IMR-90 (cell line): ENCODE measurements at regions not wholly inside any gene's neighbourhood (a gene's known extent, or its start where the extent isn't known, plus 50 kb on each side); places are given as distances from the start of the nearest gene placed in this dataset.

Experiments
- ATAC-seq: fragments of 200-7000 bp; cut with Tn5 transposase; 2 replicates; pipeline ENCODE4 v1.9.1; 2020; ENCODE audit warnings: low read depth, mild to moderate bottlenecking, moderate library complexity
- BruUV-seq: library from RNA; stranded (reverse); fragments of 400-500 nt; replicated peaks from 2 replicates; lab custom pipeline; 2021; lab: Mats Ljungman, UMichigan
- CTCF ChIA-PET: fragments of 300-600 bp; formaldehyde crosslinking; extraction: SDS; loops from one replicate; lab custom pipeline; 2021; ENCODE audit warnings: antibody characterized with exemption; lab: Yijun Ruan, JAX
- POLR2A ChIA-PET: fragments of 300-600 bp; sonication (Branson Sonifier 250); formaldehyde crosslinking; loops from one replicate; lab custom pipeline; 2022; ENCODE audit warnings: antibody characterized with exemption; ENCODE audit not compliant: unreplicated experiment; lab: Charles Lee
- DNase-seq: peaks from one replicate; pipeline ENCODE4 v3.0.0; 2013
- H2AFZ ChIP-seq: replicated peaks from 2 replicates; pipeline ENCODE3; 2013; ENCODE audit warnings: low read length, mild to moderate bottlenecking; ENCODE audit not compliant: poor library complexity
- H2AK5ac ChIP-seq: 2 replicates; pipeline ENCODE4 v1.6.1; 2013; ENCODE audit warnings: low read depth, low read length, inconsistent platforms
- H2AK9ac ChIP-seq: replicated peaks from 2 replicates; pipeline ENCODE3; 2013; ENCODE audit warnings: mild to moderate bottlenecking, low read depth, low read length, moderate library complexity; ENCODE audit not compliant: poor library complexity
- H2BK120ac ChIP-seq: 2 replicates; pipeline ENCODE4 v1.6.1; 2013; ENCODE audit warnings: low read depth, low read length, inconsistent platforms
- H2BK15ac ChIP-seq: 3 replicates; pipeline ENCODE4 v1.6.1; 2013; ENCODE audit warnings: low read depth, low read length, inconsistent platforms
- H2BK20ac ChIP-seq: 2 replicates; pipeline ENCODE4 v1.6.1; 2013; ENCODE audit warnings: low read depth, mild to moderate bottlenecking, inconsistent platforms, low read length, moderate library complexity
- H2BK5ac ChIP-seq: 2 replicates; pipeline ENCODE4 v1.6.1; 2013; ENCODE audit warnings: mild to moderate bottlenecking, low read depth, low read length, inconsistent platforms; ENCODE audit not compliant: poor library complexity, severe bottlenecking
- H3K14ac ChIP-seq: replicated peaks from 2 replicates; pipeline ENCODE4 v1.6.1; 2013; ENCODE audit warnings: low read depth, low read length, inconsistent platforms
- H3K18ac ChIP-seq: 2 replicates; pipeline ENCODE4 v1.6.1; 2013; ENCODE audit warnings: low read depth, low read length, control low read depth
- H3K23ac ChIP-seq: 2 replicates; pipeline ENCODE4 v1.6.1; 2013; ENCODE audit warnings: low read depth, low read length, inconsistent platforms
- H3K27ac ChIP-seq: 2 replicates; pipeline ENCODE4 v1.5.1; 2013; ENCODE audit warnings: mild to moderate bottlenecking, control low read depth, low read length; ENCODE audit not compliant: insufficient read depth
- H3K27me3 ChIP-seq: 2 replicates; pipeline ENCODE4 v1.6.1; 2013; ENCODE audit warnings: low read length; ENCODE audit not compliant: control insufficient read depth, insufficient read depth
- H3K36me3 ChIP-seq: 2 replicates; pipeline ENCODE4 v1.6.1; 2013; ENCODE audit warnings: low read length, mixed read lengths; ENCODE audit not compliant: control insufficient read depth, insufficient read depth
- H3K4ac ChIP-seq: 2 replicates; pipeline ENCODE4 v1.6.1; 2013; ENCODE audit warnings: low read depth, low read length, inconsistent platforms
- H3K4me1 ChIP-seq: 2 replicates; pipeline ENCODE4 v1.6.1; 2013; ENCODE audit warnings: low read length, mixed read lengths; ENCODE audit not compliant: control insufficient read depth, insufficient read depth
- H3K4me2 ChIP-seq: 2 replicates; pipeline ENCODE4 v1.6.1; 2013; ENCODE audit warnings: low read depth, mild to moderate bottlenecking, control low read depth, low read length, moderate library complexity
- H3K4me3 ChIP-seq: 2 replicates; pipeline ENCODE4 v1.5.1; 2013; ENCODE audit warnings: low read depth, mild to moderate bottlenecking, control low read depth, low read length, moderate library complexity; ENCODE audit not compliant: insufficient read depth
- H3K56ac ChIP-seq: 2 replicates; pipeline ENCODE4 v1.6.1; 2013; ENCODE audit warnings: low read length, inconsistent platforms; ENCODE audit not compliant: insufficient read depth; ENCODE audit errors: extremely low read depth
- H3K79me1 ChIP-seq, 2 experiments: 2 replicates each; pipeline ENCODE4 v1.6.1; 2013; ENCODE audit warnings: low read length in 2 of 2, inconsistent platforms in 1 of 2, low read depth in 1 of 2
- H3K9ac ChIP-seq: 2 replicates; pipeline ENCODE4 v1.6.1; 2013; ENCODE audit warnings: low read depth, low read length, control low read depth
- H3K9me1 ChIP-seq: 2 replicates; pipeline ENCODE4 v1.6.1; 2013; ENCODE audit warnings: low read length, inconsistent platforms; ENCODE audit not compliant: insufficient read depth
- H3K9me3 ChIP-seq: 2 replicates; pipeline ENCODE4 v1.6.1; 2013; ENCODE audit warnings: low read length; ENCODE audit not compliant: control insufficient read depth, insufficient read depth
- H4K20me1 ChIP-seq: 2 replicates; pipeline ENCODE4 v1.6.1; 2013; ENCODE audit warnings: low read length, inconsistent platforms; ENCODE audit not compliant: insufficient read depth
- H4K5ac ChIP-seq: 2 replicates; pipeline ENCODE4 v1.6.1; 2013; ENCODE audit warnings: mild to moderate bottlenecking, low read depth, low read length, control low read depth
- H4K8ac ChIP-seq, 2 experiments: 2 replicates each; pipeline ENCODE4 v1.6.1; 2013; ENCODE audit warnings: low read depth in 2 of 2, low read length in 2 of 2, control low read depth in 1 of 2, inconsistent platforms in 1 of 2
- H4K91ac ChIP-seq: 2 replicates; pipeline ENCODE4 v1.6.1; 2013; ENCODE audit warnings: low read depth, low read length, inconsistent platforms; ENCODE audit not compliant: insufficient read depth
- BHLHE40 ChIP-seq: fragments of 150-350 bp; IDR thresholded peaks from 2 replicates; pipeline ENCODE4 v1.6.1; 2016; ENCODE audit warnings: mild to moderate bottlenecking, low read depth, low read length
- CEBPB ChIP-seq: IDR thresholded peaks from 2 replicates; pipeline ENCODE4 v1.6.1; 2012; ENCODE audit warnings: low read depth, low read length, improper control_type of control experiment
- CHD1 ChIP-seq: IDR thresholded peaks from 2 replicates; pipeline ENCODE4 v1.6.1; 2012; ENCODE audit warnings: low read depth, low read length, improper control_type of control experiment
- CTCF ChIP-seq: conservative IDR thresholded peaks from 2 replicates; pipeline ENCODE4 v1.5.1; 2012; ENCODE audit warnings: mild to moderate bottlenecking, low read depth, low read length, improper control_type of control experiment
- ELK1 ChIP-seq: fragments of 150-350 bp; IDR thresholded peaks from 2 replicates; pipeline ENCODE4 v1.6.1; 2016; ENCODE audit warnings: low read depth, mild to moderate bottlenecking, low read length, moderate library complexity, borderline replicate concordance
- FOS ChIP-seq: fragments of 150-350 bp; IDR thresholded peaks from 2 replicates; pipeline ENCODE4 v1.6.1; 2016; ENCODE audit warnings: low read depth, low read length
- MAFK ChIP-seq: IDR thresholded peaks from 2 replicates; pipeline ENCODE4 v1.6.1; 2012; ENCODE audit warnings: low read depth, low read length, improper control_type of control experiment
- MXI1 ChIP-seq: IDR thresholded peaks from 2 replicates; pipeline ENCODE4 v1.6.1; 2012; ENCODE audit warnings: low read depth, mild to moderate bottlenecking, low read length, moderate library complexity, borderline replicate concordance
- NFE2L2 ChIP-seq: fragments of 150-350 bp; IDR thresholded peaks from 2 replicates; pipeline ENCODE4 v1.6.1; 2016; ENCODE audit warnings: low read depth, mild to moderate bottlenecking, low read length
- POLR2A ChIP-seq: IDR thresholded peaks from 2 replicates; pipeline ENCODE4 v1.6.1; 2012; ENCODE audit warnings: mild to moderate bottlenecking, low read depth, low read length
- RAD21 ChIP-seq: IDR thresholded peaks from 2 replicates; pipeline ENCODE4 v1.6.1; 2012; ENCODE audit warnings: low read length, improper control_type of control experiment
- RCOR1 ChIP-seq: IDR thresholded peaks from 2 replicates; pipeline ENCODE4 v1.6.1; 2012; ENCODE audit warnings: mild to moderate bottlenecking, low read length, improper control_type of control experiment; ENCODE audit not compliant: insufficient replicate concordance
- RFX5 ChIP-seq: IDR thresholded peaks from 2 replicates; pipeline ENCODE4 v1.8.0; 2012; ENCODE audit warnings: low read depth, mild to moderate bottlenecking, low read length, moderate library complexity
- SMC3 ChIP-seq: fragments of 150-350 bp; IDR thresholded peaks from 2 replicates; pipeline ENCODE4 v1.6.1; 2016; ENCODE audit warnings: low read depth, mild to moderate bottlenecking, antibody characterized with exemption, low read length, moderate library complexity
- USF2 ChIP-seq: fragments of 150-350 bp; IDR thresholded peaks from 2 replicates; pipeline ENCODE4 v1.6.1; 2017; ENCODE audit warnings: mild to moderate bottlenecking, antibody characterized with exemption, low read length, low read depth
- WGBS, 2 experiments: methylation state at CpG; one replicate each; pipeline versions ENCODE4 v1.1.5 to v1.1.7; 2013; ENCODE audit warnings: missing lambda C conversion rate in 2 of 2; ENCODE audit not compliant: insufficient read length in 1 of 2; ENCODE audit errors: extremely low coverage in 2 of 2; 5-methylcytosine and 5-hydroxymethylcytosine counted together
- dilution Hi-C: fragments of 300-500 bp; cut with HindIII; formaldehyde crosslinking; loops from one replicate; pipeline ENCODE4 v1.14.3; 2018; ENCODE audit warnings: low sequenced_read_pairs; ENCODE audit not compliant: unreplicated experiment
- in situ Hi-C: fragments of 300-500 bp; cut with MboI; formaldehyde crosslinking; loops from 3 replicates; pipeline ENCODE4 v1.14.3; 2019; ENCODE audit warnings: low sequenced_read_pairs, inconsistent platforms, mixed read lengths
- intact Hi-C: fragments of 100-400 bp; cut with micrococcal nuclease; formaldehyde crosslinking; loops from 2 replicates; pipeline ENCODE4 v1.10.0; 2022

- no TSS peak for BruUV-seq
- Histone ChIP-seq H3K79me1 (peaks cover 0 to 4% of the 10 kb centered on the region in 2 experiments; a peak in 1 of 4 replicates), H3K27me3 (no peaks in the 10 kb centered on the region), H2AK5ac (no peak overlapping the region), H2BK15ac (peak overlapping the region; percentile 33; the same call in 1 of the 3 replicates), H3K23ac (no peak overlapping the region), H3K18ac (peak overlapping the region; percentile 15; the same call in 1 of the 2 replicates), H3K9me1 (peaks cover 10% of the 10 kb centered on the region), H3K9me3 (no peaks in the 10 kb centered on the region), H4K8ac (no peak overlapping the region), H3K9ac (no peak overlapping the region), H2BK20ac (no peak overlapping the region), H3K14ac (0 out of 2 replicates have a peak overlapping the region, but pooled peaks have one; percentile 19), H3K4me1 (peaks cover 14% of the 10 kb centered on the region), H3K4me3 (no peak overlapping the region), H4K91ac (no peak overlapping the region), H3K36me3 (no peaks in the 10 kb centered on the region), H3K27ac (no peak overlapping the region), H3K56ac (no peak overlapping the region), H2BK120ac (peak overlapping the region; percentile 25; the same call in 1 of the 2 replicates), H2AK9ac (no peak overlapping the region), H2AFZ (no peak overlapping the region), H3K4ac (no peak overlapping the region), H4K5ac (no peak overlapping the region), H2BK5ac (no peak overlapping the region), H3K4me2 (no peak overlapping the region), H4K20me1 (no peaks in the 10 kb centered on the region)
- ATAC-seq (no peak), DNase-seq (no peak)
- WGBS, 2 experiments: no CpG with 5 or more reads among the region's 1 CpG
- intact Hi-C loops (no loop called here), in situ Hi-C loops (no loop called here), dilution Hi-C loops (no loop called here)
- CTCF ChIA-PET: no interaction called here
- POLR2A ChIA-PET: no interaction called here
- TF ChIP-seq CEBPB (no peak), BHLHE40 (no peak), FOS (no peak), RAD21 (no peak), RCOR1 (no peak), CHD1 (no peak), MAFK (no peak), POLR2A (no peak), RFX5 (no peak), NFE2L2 (no peak), MXI1 (no peak), USF2 (no peak), CTCF (no peak), SMC3 (no peak), ELK1 (no peak)
These were observed 298.3 kb downstream of the PTEN start for GRCh38 chr10:88161756-88162155.
